ENCODE measurements at regions not wholly inside any gene's neighbourhood (a gene's known extent, or its start where the extent isn't known, plus 50 kb on each side); places are given as distances from the start of the nearest gene placed in this dataset.

DNA sequence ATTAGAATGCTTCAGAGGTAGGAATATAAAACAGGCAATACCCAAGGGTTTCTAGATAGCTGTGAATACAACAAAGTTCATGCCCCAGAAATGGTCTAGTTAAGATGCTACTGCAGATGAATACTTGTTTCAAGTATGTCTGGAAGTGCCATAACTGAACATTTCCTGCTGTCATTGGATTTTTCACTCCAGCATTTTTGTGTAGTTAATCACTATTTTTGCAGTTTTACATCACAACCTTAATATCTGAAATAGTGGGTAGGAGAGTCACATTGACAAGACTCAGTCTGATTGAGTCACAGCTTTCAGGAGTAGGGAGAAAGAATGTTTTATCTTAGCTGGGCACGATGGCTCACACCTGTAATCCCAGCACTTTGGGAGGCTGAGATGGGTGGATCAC is 126.4 kb upstream of the C1orf21 start:
- dilution Hi-C loops (cut with HindIII; ENCODE audit: low sequenced_read_pairs, unreplicated experiment): no loop called here
- H4K8ac ChIP-seq (ENCODE audit: low read depth in 2 of 2, low read length in 2 of 2): no peak overlapping the region
- H4K5ac ChIP-seq (ENCODE audit: low read depth, low read length): no peak overlapping the region
- H3K56ac ChIP-seq (ENCODE audit: extremely low read depth, insufficient read depth, low read length): no peak overlapping the region
- no peak overlapping the region for H2AK9ac ChIP-seq (replicated peaks; ENCODE audit: low read depth, low read length, poor library complexity)
- no peak overlapping the region for H3K18ac ChIP-seq (ENCODE audit: low read depth, low read length)
- ATAC-seq (ENCODE audit: low read depth) (peak; percentile 69), DNase-seq (peak; percentile 83)
- H3K14ac ChIP-seq (replicated peaks; ENCODE audit: low read depth, low read length): no peak overlapping the region
- intact Hi-C loops (cut with micrococcal nuclease): no loop called here
- in situ Hi-C loops (cut with MboI; ENCODE audit: low sequenced_read_pairs): no loop called here
- H2BK120ac ChIP-seq (ENCODE audit: low read depth, low read length): no peak overlapping the region
- no peaks in the 10 kb centered on the region for H3K9me3 ChIP-seq (ENCODE audit: control insufficient read depth, insufficient read depth, low read length)
- no peak overlapping the region for H2AFZ ChIP-seq (replicated peaks; ENCODE audit: low read length, poor library complexity)
- H3K9ac ChIP-seq (ENCODE audit: low read depth, low read length): no peak overlapping the region
- no CpG with 5 or more reads among the region's 1 CpG for WGBS, 2 experiments (ENCODE audit: extremely low coverage in 2 of 2, insufficient read length in 1 of 2)
- H3K27me3 ChIP-seq (ENCODE audit: control insufficient read depth, insufficient read depth, low read length): peaks cover 8% of the 10 kb centered on the region
- no peak overlapping the region for H2BK5ac ChIP-seq (ENCODE audit: low read depth, low read length, poor library complexity, severe bottlenecking)
- H3K27ac ChIP-seq (ENCODE audit: insufficient read depth, low read length): no peak overlapping the region
- H2BK20ac ChIP-seq (ENCODE audit: low read depth, low read length): no peak overlapping the region
- no peaks in the 10 kb centered on the region for H3K36me3 ChIP-seq (ENCODE audit: control insufficient read depth, insufficient read depth, low read length)
- H3K4me2 ChIP-seq (ENCODE audit: low read depth, low read length): no peak overlapping the region
- no peak overlapping the region for H3K23ac ChIP-seq (ENCODE audit: low read depth, low read length)
- no peak overlapping the region for H2AK5ac ChIP-seq (ENCODE audit: low read depth, low read length)
- ChIA-PET CTCF (interaction anchor here (0.6 to 1.4 kb wide), 2 partner anchors 18 to 162 kb away, joined by 3 read pairs; no protein-coding TSS in a partner anchor), POLR2A (ENCODE audit: unreplicated experiment) (no interaction called here)
- no peak overlapping the region for H3K4ac ChIP-seq (ENCODE audit: low read depth, low read length)
- no peak overlapping the region for H4K91ac ChIP-seq (ENCODE audit: insufficient read depth, low read depth, low read length)
- no peaks in the 10 kb centered on the region for H3K9me1 ChIP-seq (ENCODE audit: insufficient read depth, low read length)
- no TSS peak for BruUV-seq (replicated peaks)
- H3K79me1 ChIP-seq (ENCODE audit: low read depth in 1 of 2, low read length in 2 of 2): no peaks in the 10 kb centered on the region
- no peak overlapping the region for H2BK15ac ChIP-seq (ENCODE audit: low read depth, low read length)
- H3K4me1 ChIP-seq (ENCODE audit: control insufficient read depth, insufficient read depth, low read length): no peaks in the 10 kb centered on the region
- H4K20me1 ChIP-seq (ENCODE audit: insufficient read depth, low read length): no peaks in the 10 kb centered on the region
- peak; percentile 46; the same call in 1 of the 2 replicates for TF ChIP-seq FOS (IDR thresholded peaks at IDR 0.05; ENCODE audit: low read depth, low read length)
- no peak for TF ChIP-seq BHLHE40 (IDR thresholded peaks at IDR 0.05; ENCODE audit: low read depth, low read length)
- no peak overlapping the region for H3K4me3 ChIP-seq (ENCODE audit: insufficient read depth, low read depth, low read length)
